ENCODE measurements at regions not wholly inside any gene's neighbourhood (a gene's known extent, or its start where the extent isn't known, plus 50 kb on each side); places are given as distances from the start of the nearest gene placed in this dataset.

DNA sequence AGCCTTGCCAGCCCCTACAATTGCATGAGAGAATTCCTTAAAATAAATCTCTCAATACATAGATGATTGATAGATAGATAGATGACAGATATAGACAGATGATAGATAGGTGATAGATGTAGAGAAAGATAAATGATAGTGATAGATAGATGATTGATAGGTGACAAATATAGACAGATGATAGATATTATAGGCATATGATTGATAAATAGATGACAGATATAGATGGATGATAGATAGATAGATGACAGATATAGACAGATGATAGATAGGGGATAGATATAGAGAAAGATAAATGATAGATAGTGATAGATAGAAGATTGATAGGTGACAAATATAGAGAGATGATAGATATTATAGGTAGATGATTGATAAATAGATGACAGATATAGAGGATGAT, 564.6 kb downstream of the ETS1 start:
- TF ChIP-seq, protein P1, sequence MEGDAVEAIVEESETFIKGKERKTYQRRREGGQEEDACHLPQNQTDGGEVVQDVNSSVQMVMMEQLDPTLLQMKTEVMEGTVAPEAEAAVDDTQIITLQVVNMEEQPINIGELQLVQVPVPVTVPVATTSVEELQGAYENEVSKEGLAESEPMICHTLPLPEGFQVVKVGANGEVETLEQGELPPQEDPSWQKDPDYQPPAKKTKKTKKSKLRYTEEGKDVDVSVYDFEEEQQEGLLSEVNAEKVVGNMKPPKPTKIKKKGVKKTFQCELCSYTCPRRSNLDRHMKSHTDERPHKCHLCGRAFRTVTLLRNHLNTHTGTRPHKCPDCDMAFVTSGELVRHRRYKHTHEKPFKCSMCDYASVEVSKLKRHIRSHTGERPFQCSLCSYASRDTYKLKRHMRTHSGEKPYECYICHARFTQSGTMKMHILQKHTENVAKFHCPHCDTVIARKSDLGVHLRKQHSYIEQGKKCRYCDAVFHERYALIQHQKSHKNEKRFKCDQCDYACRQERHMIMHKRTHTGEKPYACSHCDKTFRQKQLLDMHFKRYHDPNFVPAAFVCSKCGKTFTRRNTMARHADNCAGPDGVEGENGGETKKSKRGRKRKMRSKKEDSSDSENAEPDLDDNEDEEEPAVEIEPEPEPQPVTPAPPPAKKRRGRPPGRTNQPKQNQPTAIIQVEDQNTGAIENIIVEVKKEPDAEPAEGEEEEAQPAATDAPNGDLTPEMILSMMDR (IDR thresholded peaks at IDR 0.05), result no peak
- TF ChIP-seq EZH2 (IDR thresholded peaks at IDR 0.05; ENCODE audit: borderline replicate concordance, insufficient read depth, low read depth, low read length, poor library complexity, severe bottlenecking), result no peak

Data from B cell (primary cell).